ENCODE measurements at regions not wholly inside any gene's neighbourhood (a gene's known extent, or its start where the extent isn't known, plus 50 kb on each side); places are given as distances from the start of the nearest gene placed in this dataset.
"Not testable (repeated sequence)": the region's sequence is repeated elsewhere in the genome, so short reads cannot be mapped to it uniquely, and the experiment has no call there.

DNA sequence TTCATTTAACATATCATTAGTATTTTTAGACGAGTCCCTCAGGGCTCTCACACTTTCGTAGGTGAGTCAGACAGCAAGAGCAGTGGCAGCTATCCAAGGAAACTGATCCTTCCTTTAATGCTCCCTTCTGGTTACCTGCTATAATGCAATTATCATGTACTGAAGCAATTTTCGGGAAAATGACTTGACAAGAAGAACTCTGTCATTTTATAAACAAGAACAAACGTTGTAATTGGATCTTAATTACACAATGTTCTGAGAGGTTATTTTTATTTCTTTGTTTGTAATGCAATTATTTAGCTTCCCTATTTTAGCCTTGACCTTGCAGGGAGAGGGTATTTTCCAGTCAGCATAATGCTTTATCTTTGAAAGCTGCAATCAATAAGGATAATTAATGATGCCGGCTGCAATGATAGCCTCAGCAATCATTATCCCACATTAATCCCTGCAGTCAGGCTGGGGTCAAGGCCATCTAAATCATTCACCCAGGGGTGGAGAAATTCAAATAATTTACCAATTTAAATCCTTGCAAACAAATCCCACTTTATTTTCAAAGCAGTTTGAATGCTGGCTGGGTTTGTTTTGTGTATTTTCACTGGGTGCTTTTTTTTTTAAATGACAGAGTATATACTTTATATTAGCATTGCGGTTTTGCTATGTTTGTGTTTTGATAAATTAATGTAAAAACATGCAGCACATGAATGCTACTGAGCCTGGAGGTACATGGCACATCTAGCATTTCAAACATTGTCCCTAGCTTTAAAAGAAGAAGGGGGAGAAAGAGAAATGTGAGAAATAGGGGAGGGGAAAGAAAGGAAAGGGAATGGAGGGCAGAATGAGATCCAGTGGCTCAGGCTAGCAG lies 249.9 kb downstream of the SHOX2 start:
- DNase-seq, result no peak

DNA sequence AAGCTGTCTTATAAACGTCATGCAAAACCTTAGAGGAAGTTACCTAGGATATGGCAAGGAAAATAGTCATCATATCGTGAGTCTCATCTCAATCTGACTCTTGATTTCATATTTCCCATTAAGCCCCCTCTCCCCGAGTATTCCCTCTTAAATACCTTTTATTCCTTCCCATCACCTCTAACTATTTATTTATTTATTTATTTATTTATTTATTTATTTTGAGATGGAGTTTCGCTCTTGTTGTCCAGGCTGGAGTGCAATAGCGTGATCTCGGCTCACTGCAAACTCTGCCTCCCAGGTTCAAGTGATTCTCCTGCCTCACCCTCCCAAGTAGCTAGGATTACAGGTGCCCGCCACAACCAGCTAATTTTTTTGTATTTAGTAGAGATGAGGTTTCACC lies 260.4 kb downstream of the SHOX2 start:
- not testable (repeated sequence) for DNase-seq

DNA sequence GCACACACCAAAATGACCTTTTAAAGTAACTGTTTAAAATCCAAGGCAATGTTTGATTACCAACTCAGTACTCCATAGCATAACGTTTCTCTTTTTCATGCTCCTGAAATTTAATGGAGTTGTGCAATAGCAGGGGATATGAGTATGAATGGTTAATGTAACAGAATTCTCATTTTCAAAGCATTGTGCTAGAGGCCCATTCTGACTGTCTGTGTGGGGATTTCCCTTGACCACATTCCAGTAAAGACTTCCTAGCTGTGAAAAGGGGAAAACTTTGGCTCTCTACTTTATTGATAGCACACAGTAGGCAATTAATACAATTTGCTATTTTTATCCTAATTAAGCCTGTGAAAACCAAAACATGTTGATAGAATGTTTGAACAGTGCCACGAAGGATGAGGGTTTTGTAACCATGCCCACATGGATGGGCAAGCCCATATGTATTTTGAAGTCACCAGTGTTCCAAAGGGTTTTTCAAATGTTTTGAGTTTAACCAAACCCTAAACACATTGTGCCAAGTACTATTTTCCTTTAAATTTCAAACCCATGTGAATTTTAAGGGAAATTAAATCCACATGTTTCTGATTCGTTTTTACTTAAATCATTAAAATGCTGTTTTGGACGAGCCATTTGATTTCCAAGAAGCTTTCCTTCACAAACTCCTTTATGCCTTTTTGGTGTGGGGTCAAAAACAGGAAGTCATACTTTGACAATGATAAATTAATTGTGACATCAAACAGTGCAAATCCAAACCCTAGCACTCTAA lies 261.2 kb downstream of the SHOX2 start:
- DNase-seq, result no peak

DNA sequence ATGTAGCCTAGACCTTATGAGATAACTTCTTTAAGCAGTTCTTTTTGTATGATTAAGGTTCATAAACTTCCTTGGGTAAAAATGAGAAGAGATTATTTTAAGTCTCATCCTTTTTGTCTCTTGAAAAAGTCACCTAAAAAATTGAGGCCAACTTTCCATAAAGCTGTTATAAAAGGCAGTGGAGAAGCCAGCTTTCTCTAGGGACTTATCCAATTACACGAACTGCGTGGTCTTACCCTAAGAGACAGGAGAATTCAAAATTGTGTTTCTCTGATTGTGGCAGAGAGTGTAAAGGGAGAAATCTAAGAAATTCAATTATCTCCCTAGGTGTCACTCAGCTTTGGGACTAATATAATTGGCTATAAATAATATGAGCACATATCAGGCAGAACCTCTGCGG lies 262.0 kb downstream of the SHOX2 start:
- DNase-seq, result no peak

DNA sequence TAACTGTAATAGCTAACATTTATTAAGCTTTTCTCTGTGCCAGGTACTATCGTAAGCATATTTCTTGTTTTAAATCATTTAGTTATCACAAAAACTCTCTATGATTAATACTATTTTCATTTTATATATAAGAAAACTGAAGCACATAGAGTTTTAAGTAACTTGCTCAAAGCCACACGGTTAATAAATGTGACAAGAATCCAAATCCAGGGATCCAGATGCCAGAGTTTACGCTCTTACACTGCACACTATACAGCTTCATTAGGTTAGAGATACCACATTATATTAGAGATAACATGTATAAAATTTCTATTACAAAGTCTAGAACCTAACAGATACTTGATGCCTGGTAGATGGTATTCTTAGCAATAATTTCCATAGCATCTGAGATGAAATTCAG lies 265.2 kb downstream of the SHOX2 start:
- DNase-seq, result no peak

DNA sequence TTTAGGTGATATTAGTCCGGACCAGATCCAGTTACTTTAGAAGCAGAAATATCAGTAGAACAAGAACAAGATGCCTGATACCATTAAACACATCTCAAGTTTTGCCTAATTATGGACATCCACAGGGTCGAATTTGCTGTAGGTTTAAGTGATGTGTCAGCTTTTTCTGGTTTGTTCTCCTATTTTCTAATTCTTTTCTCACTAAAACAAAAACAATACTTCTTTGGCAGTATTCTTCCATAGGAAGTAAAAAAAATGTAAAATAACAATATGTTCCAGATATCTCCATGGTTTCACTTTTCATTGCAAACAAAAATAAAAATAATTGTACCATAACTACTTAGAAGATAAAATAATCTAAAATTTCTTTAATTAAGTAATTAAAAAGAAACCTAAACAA lies 265.7 kb downstream of the SHOX2 start:
- no peak for DNase-seq

DNA sequence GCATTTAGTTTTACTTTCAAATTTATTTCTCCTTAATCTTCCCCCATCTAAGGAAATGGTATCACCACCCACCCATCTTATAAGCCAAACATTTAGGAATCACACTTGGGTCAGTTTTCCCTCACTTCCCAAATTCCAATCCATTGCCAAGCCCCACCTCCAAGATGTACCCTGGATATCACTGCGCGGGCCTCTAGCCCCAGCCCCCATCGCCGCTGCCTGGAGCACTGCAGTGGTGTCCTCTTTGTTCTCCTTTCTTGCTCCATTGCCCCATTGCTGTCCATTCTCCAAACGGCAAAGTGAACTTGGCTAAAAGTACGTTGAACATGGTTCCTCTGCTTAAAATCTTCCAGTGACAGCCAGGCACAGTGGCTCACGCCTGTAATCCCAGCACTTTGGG lies 267.8 kb downstream of the SHOX2 start:
- DNase-seq, result no peak

DNA sequence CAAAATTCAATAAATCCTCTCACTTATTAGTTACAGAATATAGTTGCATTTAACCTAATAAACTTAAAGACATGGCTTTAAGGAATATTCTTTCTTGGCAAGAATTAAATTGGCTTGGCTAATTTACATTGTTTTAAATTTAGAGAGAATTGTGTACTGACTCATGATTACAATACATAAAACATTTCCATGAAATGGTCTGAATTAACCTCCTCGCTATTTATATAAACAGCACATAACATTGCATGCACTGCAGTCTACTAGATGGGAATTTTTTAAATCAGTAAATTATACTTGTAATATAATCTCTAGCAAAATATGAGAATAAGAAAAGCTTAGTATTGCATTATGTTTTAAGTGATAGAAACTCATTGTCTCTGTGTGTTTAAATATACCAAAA lies 268.9 kb downstream of the SHOX2 start:
- no peak for DNase-seq

DNA sequence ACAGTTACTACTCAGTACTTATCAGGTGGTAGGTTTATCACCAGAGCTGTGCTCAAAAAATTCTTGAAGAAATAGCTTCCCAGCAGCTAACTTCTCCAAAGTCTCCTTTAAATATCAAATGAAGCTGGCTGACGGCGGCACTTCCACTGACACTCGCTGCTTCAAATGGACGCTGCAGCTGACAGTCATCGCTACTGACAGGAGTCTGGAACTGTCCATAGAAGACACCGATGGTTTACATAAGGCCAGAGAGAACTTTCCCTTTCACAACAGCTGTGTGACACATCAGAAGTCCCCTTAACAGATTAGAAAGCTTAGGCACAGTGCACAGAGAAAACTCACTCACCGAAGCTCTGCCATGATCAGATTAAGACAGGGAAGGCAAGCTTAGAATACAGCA lies 270.2 kb downstream of the SHOX2 start:
- no peak for DNase-seq

DNA sequence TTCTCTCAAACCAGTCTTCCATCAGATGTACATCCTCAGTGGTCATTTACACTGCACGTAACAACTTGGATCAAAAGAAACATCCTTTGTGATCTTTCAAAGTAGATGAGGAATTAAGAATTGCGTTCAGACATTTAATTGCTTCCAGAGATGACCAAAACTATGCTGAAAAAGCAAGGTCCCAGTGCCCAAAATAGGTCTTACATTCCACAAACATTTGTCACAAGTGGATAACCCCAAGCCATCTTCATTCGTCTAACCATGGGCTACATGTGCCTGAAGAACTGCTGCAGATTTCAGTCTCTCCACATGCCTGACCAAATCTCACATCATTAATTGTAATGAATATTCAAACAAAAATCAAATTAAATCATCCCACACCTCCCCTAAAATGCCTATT lies 273.6 kb downstream of the SHOX2 start:
- DNase-seq, result no peak

DNA sequence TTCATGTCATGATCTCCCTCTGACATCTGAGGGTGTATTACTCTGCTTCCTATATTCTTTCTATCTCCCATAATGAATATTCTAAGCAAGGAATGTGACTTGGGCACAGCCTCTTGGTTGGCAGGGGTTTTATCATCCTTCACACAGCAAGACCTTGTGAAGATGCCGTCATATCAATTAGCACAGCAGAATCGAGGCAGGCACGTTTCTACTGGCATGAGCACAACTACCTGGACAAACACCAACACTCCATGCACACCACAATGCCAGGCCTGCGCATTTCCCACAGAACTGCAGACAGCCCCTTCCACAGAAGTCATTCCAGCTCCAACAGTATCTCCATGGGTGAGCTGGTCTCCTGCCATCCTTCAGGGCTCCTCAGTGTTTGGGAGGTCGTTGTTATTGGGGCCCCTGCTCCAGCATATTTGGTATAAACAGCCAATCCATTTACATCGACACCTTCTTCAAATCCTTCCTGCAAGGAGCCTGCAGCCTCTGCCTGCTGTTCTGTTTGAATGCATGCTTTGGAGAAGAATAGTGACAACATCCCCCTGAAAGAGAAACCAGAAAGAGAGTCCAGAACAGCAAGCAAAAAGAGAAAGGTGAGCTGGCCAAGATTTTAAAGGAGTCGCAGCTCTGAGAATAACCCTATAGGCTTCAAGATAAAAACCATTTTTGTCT lies 275.5 kb downstream of the SHOX2 start:
- no peak for DNase-seq

DNA sequence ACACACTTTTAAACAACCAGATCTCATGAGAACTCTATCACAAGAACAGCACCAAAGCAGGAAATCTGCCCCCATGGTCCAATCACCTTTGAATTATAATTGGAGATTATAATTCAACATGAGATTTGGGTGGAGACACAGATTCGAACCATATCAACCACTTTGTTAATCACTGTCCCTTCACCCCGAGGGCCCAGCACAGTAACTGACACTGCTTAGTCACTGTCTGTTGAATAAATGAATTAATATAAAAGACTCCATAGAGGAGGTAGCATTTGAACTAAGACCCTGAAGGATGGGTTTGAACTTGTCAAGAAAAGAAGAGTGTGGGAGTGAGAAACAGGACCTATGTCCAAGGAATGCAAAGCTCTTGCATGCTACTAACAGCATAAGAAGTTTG lies 276.4 kb downstream of the SHOX2 start:
- DNase-seq, result no peak

DNA sequence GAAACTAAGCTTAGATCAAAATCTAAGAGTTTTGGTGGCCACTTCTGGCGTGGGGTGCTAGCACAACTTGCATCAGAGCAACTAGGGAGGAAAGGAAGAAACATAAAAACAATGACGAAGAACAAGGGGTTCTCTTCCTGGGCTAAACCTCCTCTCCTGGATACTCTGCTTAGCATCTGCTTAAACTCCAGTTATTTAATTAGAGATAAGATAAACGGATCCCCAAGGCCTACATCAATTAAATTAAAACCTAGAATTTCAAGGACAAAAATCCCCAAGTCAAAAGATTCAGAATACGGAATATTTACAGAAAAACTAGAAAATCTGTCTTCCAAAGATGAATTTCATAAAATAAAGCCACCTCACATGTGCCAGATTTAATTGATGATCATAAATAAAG lies 281.9 kb downstream of the SHOX2 start:
- DNase-seq, result no peak

DNA sequence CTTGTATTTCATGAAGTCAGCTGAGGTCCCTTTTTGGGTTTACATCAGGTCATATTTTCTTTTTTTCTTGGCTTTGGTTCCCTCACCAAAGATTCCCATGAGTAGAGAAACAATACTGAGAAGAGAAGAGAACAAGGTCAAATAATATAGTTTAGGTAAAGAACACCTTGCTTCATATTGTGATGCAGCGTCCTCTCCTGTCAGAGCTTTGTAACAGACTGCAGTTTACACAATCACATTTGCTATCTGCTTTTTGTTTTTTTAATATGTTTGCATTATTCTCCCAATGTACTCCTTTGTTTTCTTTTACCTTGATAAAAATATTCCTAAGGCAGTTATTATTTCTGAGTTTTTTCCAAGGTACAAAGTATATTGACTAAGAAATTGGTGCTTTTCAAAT lies 283.2 kb downstream of the SHOX2 start:
- no peak for DNase-seq

DNA sequence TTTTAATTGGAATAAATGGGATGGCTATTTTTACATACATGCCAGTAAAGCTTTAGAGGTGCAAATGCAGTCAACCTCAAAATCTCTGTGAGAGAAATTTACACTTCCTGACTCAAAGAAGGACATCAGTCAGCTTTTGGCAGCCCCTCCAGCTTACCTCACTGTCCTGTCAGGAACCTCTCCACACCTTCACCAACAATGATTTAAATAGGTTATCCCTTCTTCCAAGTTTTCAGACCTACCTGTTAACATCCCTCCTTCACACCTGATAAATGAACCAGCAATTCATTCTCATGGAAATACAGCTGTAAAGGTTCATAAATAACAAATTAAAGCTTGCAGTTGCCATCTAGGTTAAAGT lies 286.1 kb downstream of the SHOX2 start:
- DNase-seq, result no peak

DNA sequence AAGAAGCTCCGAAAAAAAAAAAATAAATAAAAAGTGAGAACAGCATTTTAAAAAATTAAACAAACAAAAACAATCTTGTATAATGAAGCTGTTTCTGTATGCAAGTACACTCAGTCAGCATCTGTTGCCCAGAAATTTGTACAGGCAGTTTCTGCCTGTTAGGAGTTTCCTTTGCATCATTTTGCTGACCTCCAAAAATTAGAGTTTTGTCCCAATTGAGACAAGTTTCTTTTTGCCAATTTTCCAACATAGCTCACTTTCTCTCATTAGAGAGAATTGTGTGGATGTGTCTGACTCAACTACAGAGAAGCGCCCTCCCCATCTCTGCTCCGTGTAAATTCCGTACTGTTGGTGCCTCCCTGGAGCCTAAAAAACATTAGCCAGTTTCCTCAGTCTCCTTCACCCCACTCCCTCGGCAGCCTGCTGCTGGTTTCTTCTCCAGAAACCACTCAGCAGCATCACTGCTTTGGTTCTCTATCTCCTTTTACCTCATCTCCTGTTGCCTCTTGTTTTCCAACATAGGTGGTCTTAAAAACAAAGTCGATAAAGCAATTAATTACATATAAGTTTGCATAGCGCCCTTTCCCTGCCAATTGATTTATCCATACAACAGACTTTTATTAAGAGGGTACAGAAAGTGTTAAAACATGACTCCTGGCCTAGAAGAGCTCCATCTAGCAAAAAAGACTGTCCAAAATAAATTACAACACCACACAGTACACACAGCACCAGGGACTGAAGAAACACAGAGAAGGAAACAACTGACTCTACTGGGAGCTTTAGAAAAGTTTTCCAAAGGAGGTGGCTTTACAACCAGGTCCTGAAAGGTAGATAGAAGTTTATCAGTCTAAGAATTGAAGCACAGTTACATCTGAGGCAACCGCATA lies 286.7 kb downstream of the SHOX2 start:
- no peak for DNase-seq

DNA sequence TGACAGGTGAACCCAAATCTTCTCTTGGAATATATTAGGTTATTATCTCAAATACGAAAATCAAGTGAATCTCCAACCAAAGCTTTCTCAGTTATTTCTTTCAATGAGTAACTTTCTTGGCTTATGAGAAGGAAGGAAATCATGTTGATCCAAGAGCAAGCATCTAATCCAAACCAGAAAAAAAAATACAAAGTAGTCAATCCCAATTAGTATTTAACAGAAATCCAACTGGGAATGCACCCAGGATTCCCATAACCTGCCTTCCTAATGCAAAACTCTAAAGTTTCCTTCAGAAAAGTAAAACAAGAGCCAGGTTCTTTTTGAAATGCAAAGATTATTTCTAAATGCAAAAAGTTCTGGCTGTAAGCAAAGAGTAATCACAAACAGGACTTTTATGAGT lies 289.3 kb downstream of the SHOX2 start:
- no peak for DNase-seq

DNA sequence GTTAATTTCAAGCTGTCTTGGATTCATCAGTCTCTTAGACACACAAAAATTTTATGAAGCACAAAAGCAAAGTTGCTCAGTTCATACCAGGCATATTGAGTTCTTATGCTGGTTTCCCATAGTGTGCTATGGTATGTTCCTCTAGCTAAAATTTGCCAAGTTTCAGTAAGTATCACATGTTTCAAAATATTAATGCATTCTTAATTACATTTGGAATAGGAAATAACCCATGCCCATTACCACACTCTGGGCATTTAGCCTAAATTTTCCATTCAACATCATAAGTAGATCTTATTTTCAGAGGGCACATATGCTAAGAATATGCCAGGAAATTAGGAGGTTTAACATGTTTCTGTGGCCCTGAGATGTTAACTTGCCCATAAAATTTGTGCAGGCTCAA lies 289.9 kb downstream of the SHOX2 start:
- DNase-seq, result no peak

DNA sequence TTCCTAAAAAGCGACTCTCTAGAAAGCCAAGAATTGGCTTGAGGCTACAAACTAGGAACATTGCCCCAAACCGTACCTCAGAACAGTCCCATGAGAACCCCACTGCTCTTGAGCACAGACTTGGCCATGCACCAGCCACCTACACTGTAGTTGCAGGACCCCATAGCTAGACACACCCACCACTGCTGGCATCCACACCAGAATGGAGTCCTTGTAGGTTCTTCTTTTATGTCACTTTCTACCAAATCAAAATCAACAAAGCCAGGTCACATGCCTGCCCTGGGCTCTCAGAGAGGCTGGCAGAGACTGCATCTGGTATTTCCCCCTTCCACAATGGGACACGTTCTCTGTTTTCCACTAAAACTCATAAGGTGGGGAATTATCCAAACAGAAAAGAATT lies 290.5 kb downstream of the SHOX2 start:
- no peak for DNase-seq

DNA sequence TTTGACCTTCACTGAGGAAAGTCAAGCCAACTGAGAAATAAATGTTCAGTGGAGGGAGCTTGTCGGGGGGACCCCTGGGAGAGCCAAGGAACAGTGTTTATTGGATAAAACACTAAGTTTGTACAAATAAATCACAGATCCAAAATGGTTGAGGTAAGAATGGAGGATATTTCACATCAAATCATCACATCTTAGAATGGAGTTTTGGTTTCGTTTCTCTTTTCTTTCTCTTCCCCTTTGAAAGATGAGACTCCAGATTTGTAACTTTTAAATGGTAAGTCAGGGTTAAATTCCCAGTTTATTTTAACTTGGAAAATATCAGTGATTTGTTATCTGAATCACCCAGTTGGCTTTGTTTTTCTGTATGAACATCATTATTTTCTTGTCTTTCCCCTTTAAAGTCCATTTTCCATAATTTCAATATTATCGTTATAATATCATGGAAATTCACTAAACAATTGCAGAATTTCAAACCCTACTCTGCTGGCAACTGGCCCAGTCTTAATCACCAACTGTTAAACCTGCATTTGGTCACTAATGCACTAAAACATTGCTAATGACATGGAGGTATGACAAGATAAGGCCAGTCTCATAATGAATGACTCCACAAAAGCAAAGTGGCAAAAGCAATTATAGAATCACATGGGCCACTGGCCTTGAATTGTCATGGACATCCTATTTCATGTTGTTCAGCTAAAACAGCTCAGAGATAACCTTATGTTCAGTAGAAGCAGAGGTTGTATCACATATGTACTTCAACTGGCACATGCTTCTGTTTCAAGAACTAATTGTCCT lies 295.1 kb downstream of the SHOX2 start:
- DNase-seq, result peak in 1 of 3 donors; percentile 1

DNA sequence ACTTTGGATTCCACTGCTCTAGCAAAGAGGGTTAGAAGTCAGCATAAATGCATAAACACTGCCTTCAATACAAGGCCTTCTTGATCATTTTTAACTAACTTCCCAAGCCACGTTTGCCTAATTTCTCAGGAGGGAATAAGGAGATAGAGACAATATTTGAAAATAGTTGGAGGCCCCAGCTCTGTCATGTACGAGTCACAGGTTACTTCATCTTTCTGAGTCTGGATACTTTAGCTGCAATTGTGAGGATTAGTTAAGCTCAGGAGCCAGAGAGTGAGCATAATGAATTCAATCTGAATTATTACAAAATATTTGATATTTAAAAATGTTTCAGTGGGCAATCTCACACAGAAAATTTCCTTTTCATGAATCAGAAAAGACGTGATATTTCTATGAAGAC lies 298.9 kb downstream of the SHOX2 start:
- DNase-seq, result no peak

DNA sequence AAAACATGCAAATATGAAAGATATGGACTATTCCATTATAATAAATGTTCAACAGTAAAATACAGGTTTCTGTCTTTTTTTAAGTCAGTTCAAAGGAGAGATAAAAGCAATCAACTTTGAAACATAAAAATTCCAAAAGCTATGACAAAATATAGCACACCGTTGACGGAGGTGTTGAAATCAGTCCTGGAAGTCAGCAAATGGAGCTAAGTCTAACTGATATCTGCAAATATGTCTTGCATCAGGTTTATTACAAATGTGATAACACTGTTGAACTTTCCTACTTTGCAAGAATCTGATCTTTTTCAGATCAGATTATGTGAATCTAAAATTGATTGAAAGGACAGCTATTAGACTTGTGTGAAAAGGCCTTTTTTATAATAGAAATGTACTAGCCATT lies 300.7 kb downstream of the SHOX2 start:
- DNase-seq, result no peak
